PC-9 (cell line): ENCODE measurements at regions not wholly inside any gene's neighbourhood (a gene's known extent, or its start where the extent isn't known, plus 50 kb on each side); places are given as distances from the start of the nearest gene placed in this dataset.

Experiments used
- BruUV-seq: library from RNA; stranded (reverse); fragments of 400-500 nt; replicated peaks from 2 replicates; lab custom pipeline; 2021; lab: Mats Ljungman, UMichigan
- CTCF ChIA-PET: fragments of 300-600 bp; sonication (Branson Sonifier 250); formaldehyde crosslinking; loops from one replicate; lab custom pipeline; 2022; ENCODE audit warnings: antibody characterized with exemption; lab: Charles Lee
- POLR2A ChIA-PET: fragments of 300-600 bp; sonication (Branson Sonifier 250); formaldehyde crosslinking; loops from one replicate; lab custom pipeline; 2022; ENCODE audit warnings: antibody characterized with exemption; ENCODE audit not compliant: unreplicated experiment; lab: Charles Lee
- DNase-seq, 2 experiments: peaks; one replicate each; pipeline versions ENCODE4 v3.0.0 to v3.0.0-alpha.2; 2015 to 2022; ENCODE audit warnings: mixed read lengths in 1 of 2
- H2AFZ ChIP-seq: fragments of 200-600 bp; sonication (generic); 2 replicates; pipeline ENCODE4 v1.8.1; 2017; ENCODE audit warnings: antibody characterized with exemption
- H3F3A ChIP-seq: fragments of 200-600 bp; sonication (generic); 2 replicates; pipeline ENCODE4 v1.8.1; 2017; ENCODE audit warnings: antibody characterized with exemption, mild to moderate bottlenecking, low read depth; ENCODE audit not compliant: insufficient read depth
- H3K27ac ChIP-seq: fragments of 200-600 bp; sonication (generic); 2 replicates; pipeline ENCODE4 v1.6.1; 2016; ENCODE audit warnings: mixed run types
- H3K27me3 ChIP-seq: fragments of 200-600 bp; sonication (generic); 2 replicates; pipeline ENCODE4 v1.6.1; 2016; ENCODE audit warnings: low read depth, mixed run types; ENCODE audit not compliant: insufficient read depth
- H3K36me3 ChIP-seq: fragments of 200-600 bp; sonication (generic); 2 replicates; pipeline ENCODE4 v1.6.1; 2016; ENCODE audit warnings: low read depth, mixed run types
- H3K4me1 ChIP-seq: fragments of 200-600 bp; sonication (generic); replicated peaks from 2 replicates; pipeline ENCODE4 v1.6.1; 2016; ENCODE audit warnings: mixed run types; ENCODE audit not compliant: insufficient read depth
- H3K4me2 ChIP-seq: fragments of 200-600 bp; sonication (generic); 2 replicates; pipeline ENCODE4 v1.6.1; 2017; ENCODE audit warnings: mixed run types
- H3K4me3 ChIP-seq: fragments of 200-600 bp; sonication (generic); 2 replicates; pipeline ENCODE4 v1.6.1; 2016; ENCODE audit warnings: mixed run types
- H3K79me2 ChIP-seq: fragments of 200-600 bp; sonication (generic); 2 replicates; pipeline ENCODE4 v1.6.1; 2017; ENCODE audit warnings: low read depth, mixed run types
- H3K9me2 ChIP-seq: fragments of 200-600 bp; sonication (generic); 2 replicates; pipeline ENCODE4 v1.8.1; 2017; ENCODE audit warnings: mild to moderate bottlenecking; ENCODE audit not compliant: insufficient read depth
- H3K9me3 ChIP-seq: fragments of 200-600 bp; sonication (generic); 2 replicates; pipeline ENCODE4 v1.8.1; 2016; ENCODE audit warnings: low read depth; ENCODE audit not compliant: insufficient read depth
- H4K20me1 ChIP-seq: fragments of 200-600 bp; sonication (generic); 2 replicates; pipeline ENCODE4 v1.8.1; 2017; ENCODE audit not compliant: insufficient read depth
- CTCF ChIP-seq: fragments of 200-600 bp; sonication (generic); conservative IDR thresholded peaks from 2 replicates; pipeline ENCODE4 v1.6.1; 2017; ENCODE audit warnings: mixed run types, antibody characterized with exemption, mild to moderate bottlenecking, moderate library complexity
- EZH2 ChIP-seq: fragments of 200-600 bp; sonication (generic); IDR thresholded peaks from 2 replicates; pipeline ENCODE4 v1.8.0; 2017; ENCODE audit warnings: antibody characterized with exemption, low read depth
- intact Hi-C: fragments of 100-400 bp; cut with micrococcal nuclease; formaldehyde crosslinking; loops from one replicate; pipeline ENCODE4 v1.10.0; 2022; ENCODE audit not compliant: unreplicated experiment

GRCh38 chr10:2950546-2950945, 116.8 kb upstream of the PFKP start:
- no peaks in the 10 kb centered on the region for H3K36me3 ChIP-seq
- H2AFZ ChIP-seq = no peak overlapping the region
- no peaks in the 10 kb centered on the region for H3K79me2 ChIP-seq
- peaks cover 30% of the 10 kb centered on the region; the same call in 1 of the 2 replicates for H3K27me3 ChIP-seq
- POLR2A ChIA-PET = no interaction called here
- H3K4me1 ChIP-seq = no peaks in the 10 kb centered on the region
- H3K27ac ChIP-seq = no peak overlapping the region
- TF ChIP-seq CTCF (no peak), EZH2 (no peak)
- H3K9me3 ChIP-seq = no peaks in the 10 kb centered on the region
- H3K4me2 ChIP-seq = no peak overlapping the region
- CTCF ChIA-PET = no interaction called here
- H3K4me3 ChIP-seq = no peak overlapping the region
- BruUV-seq = no TSS peak
- intact Hi-C loops = no loop called here
- H3K9me2 ChIP-seq = no peaks in the 10 kb centered on the region
- no peak for DNase-seq
- no peaks in the 10 kb centered on the region for H3F3A ChIP-seq
- H4K20me1 ChIP-seq = no peaks in the 10 kb centered on the region

- DNase-seq = no peak
- CTCF ChIA-PET = no interaction called here
Measured at GRCh38 chr10:2949948-2950354, 117.4 kb upstream of the PFKP start.

GRCh38 chr10:2949221-2949947, 118.0 kb upstream of the PFKP start:
- Histone ChIP-seq H3K4me1 (no peaks in the 10 kb centered on the region), H3K27me3 (peaks cover 30% of the 10 kb centered on the region; the same call in 1 of the 2 replicates), H3K79me2 (no peaks in the 10 kb centered on the region), H3K27ac (no peak overlapping the region), H4K20me1 (no peaks in the 10 kb centered on the region), H3F3A (no peaks in the 10 kb centered on the region), H3K9me3 (no peaks in the 10 kb centered on the region), H3K4me3 (no peak overlapping the region), H3K4me2 (no peak overlapping the region), H3K36me3 (no peaks in the 10 kb centered on the region), H2AFZ (no peak overlapping the region), H3K9me2 (no peaks in the 10 kb centered on the region)
- TF ChIP-seq EZH2 (no peak), CTCF (no peak)
- DNase-seq = no peak
- ChIA-PET CTCF (no interaction called here), POLR2A (no interaction called here)
- intact Hi-C loops = no loop called here
- BruUV-seq = no TSS peak

More at GRCh38 chr10:2949948-2950354, 117.4 kb upstream of the PFKP start:
- Histone ChIP-seq H3F3A (no peaks in the 10 kb centered on the region), H3K4me1 (no peaks in the 10 kb centered on the region), H3K9me2 (no peaks in the 10 kb centered on the region), H3K9me3 (no peaks in the 10 kb centered on the region), H3K4me2 (no peak overlapping the region), H3K4me3 (no peak overlapping the region), H3K27me3 (peaks cover 30% of the 10 kb centered on the region; the same call in 1 of the 2 replicates), H4K20me1 (no peaks in the 10 kb centered on the region), H2AFZ (no peak overlapping the region), H3K36me3 (no peaks in the 10 kb centered on the region), H3K27ac (no peak overlapping the region), H3K79me2 (no peaks in the 10 kb centered on the region)
- no TSS peak for BruUV-seq
- intact Hi-C loops = no loop called here
- POLR2A ChIA-PET = no interaction called here
- TF ChIP-seq EZH2 (no peak), CTCF (no peak)
